K562 (cell line): ENCODE measurements at regions not wholly inside any gene's neighbourhood (a gene's known extent, or its start where the extent isn't known, plus 50 kb on each side); places are given as distances from the start of the nearest gene placed in this dataset.

Experiments
- ATAC-seq: fragments of 200-7000 bp; cut with Tn5 transposase; 3 replicates; pipeline ENCODE4 v1.9.1; 2020; ENCODE audit warnings: moderate library complexity
- BruUV-seq: library from RNA; stranded (reverse); fragments of 400-500 nt; replicated peaks from 2 replicates; lab custom pipeline; 2021; lab: Mats Ljungman, UMichigan
- CTCF ChIA-PET: fragments of 300-600 bp; formaldehyde crosslinking; extraction: SDS; loops from one replicate; lab custom pipeline; 2021; ENCODE audit warnings: low intra/inter-chr PET ratio; lab: Yijun Ruan, JAX
- POLR2A ChIA-PET: fragments of 300-600, 350-650 bp; sonication (Branson Sonifier 250); formaldehyde crosslinking; extraction: SDS; loops from one replicate; lab custom pipeline; 2021; ENCODE audit warnings: antibody characterized with exemption, inconsistent platforms; lab: Yijun Ruan, JAX
- DNase-seq, 4 experiments: peaks; one replicate each; pipeline versions ENCODE4 v3.0.0 to v3.0.0-alpha.2; 2011 to 2018; ENCODE audit warnings: low spot score in 3 of 4, mixed read lengths in 3 of 4; ENCODE audit errors: extremely low read depth in 1 of 4
- FAIRE-seq: peaks from 2 replicates; lab custom pipeline; 2011; peaks lifted over from hg19 to GRCh38; lab: Jason Lieb, UNC
- H2AFZ ChIP-seq: 2 replicates; pipeline ENCODE4 v1.6.0; 2011; ENCODE audit warnings: low read depth, low read length, control low read depth, inconsistent platforms
- H3K27ac ChIP-seq: fragments of 200-600 bp; 3 replicates; pipeline ENCODE4 v1.8.0; 2011; ENCODE audit warnings: low read depth, mild to moderate bottlenecking, control low read depth, inconsistent platforms, low read length, moderate library complexity, mixed read lengths; ENCODE audit errors: extremely low read depth
- H3K27me3 ChIP-seq, 2 experiments: fragments of 300-600 bp in 1 of 2; 2 replicates in 1 of 2; 3 replicates in 1 of 2; pipeline versions ENCODE4 v1.6.0 to v1.8.0; 2011; ENCODE audit warnings: inconsistent platforms in 2 of 2, low read length in 2 of 2, mild to moderate bottlenecking in 1 of 2, mixed read lengths in 1 of 2, moderate library complexity in 1 of 2; ENCODE audit not compliant: control insufficient read depth in 2 of 2, insufficient read depth in 2 of 2
- H3K36me3 ChIP-seq: fragments of 300-600 bp; 3 replicates; pipeline ENCODE4 v1.8.0; 2011; ENCODE audit warnings: mild to moderate bottlenecking, low read length, inconsistent platforms; ENCODE audit not compliant: control insufficient read depth, insufficient read depth
- H3K4me1 ChIP-seq, 2 experiments: fragments of 200-600 bp in 1 of 2; replicated peaks in 1 of 2; 2 replicates in 1 of 2; 3 replicates in 1 of 2; pipeline versions ENCODE4 v1.5.1 to v1.8.0; 2011; ENCODE audit warnings: inconsistent platforms in 2 of 2, low read length in 2 of 2, mild to moderate bottlenecking in 1 of 2, mixed read lengths in 1 of 2, moderate library complexity in 1 of 2; ENCODE audit not compliant: control insufficient read depth in 2 of 2, insufficient read depth in 2 of 2
- H3K4me2 ChIP-seq: 2 replicates; pipeline ENCODE4 v1.6.1; 2011; ENCODE audit warnings: low read length, control low read depth, inconsistent platforms, mixed read lengths; ENCODE audit not compliant: insufficient read depth
- H3K4me3 ChIP-seq: fragments of 200-600 bp; sonication (generic), shearing (Covaris generic); 2 replicates; pipeline ENCODE4 v1.5.1; 2016; ENCODE audit warnings: control low read depth, inconsistent platforms
- H3K79me2 ChIP-seq: fragments of 200-600 bp; 3 replicates; pipeline ENCODE4 v1.8.0; 2011; ENCODE audit warnings: low read length, inconsistent platforms; ENCODE audit not compliant: control insufficient read depth, insufficient read depth
- H3K9ac ChIP-seq, 2 experiments: 2 replicates each; pipeline versions ENCODE4 v1.6.0 to v1.6.1; 2011; ENCODE audit warnings: low read depth in 2 of 2, low read length in 2 of 2, control low read depth in 1 of 2, inconsistent platforms in 1 of 2, mild to moderate bottlenecking in 1 of 2, mixed read lengths in 1 of 2; ENCODE audit not compliant: insufficient read depth in 1 of 2
- H3K9me1 ChIP-seq: one replicate; pipeline ENCODE4 v1.6.0; 2011; ENCODE audit warnings: inconsistent platforms, mild to moderate bottlenecking, low read length, moderate library complexity; ENCODE audit not compliant: control insufficient read depth, insufficient read depth
- H3K9me3 ChIP-seq: replicated peaks from 2 replicates; pipeline ENCODE4 v1.5.1; 2011; ENCODE audit warnings: low read depth, low read length, inconsistent platforms; ENCODE audit not compliant: control insufficient read depth, insufficient read depth
- H4K20me1 ChIP-seq: replicated peaks from 2 replicates; pipeline ENCODE4 v1.6.1; 2011; ENCODE audit warnings: low read length, inconsistent platforms, mixed read lengths; ENCODE audit not compliant: control insufficient read depth, insufficient read depth
- CBFB ChIP-seq: sonication (generic); formaldehyde crosslinking; IDR thresholded peaks from 2 replicates; pipeline ENCODE4 v1.4.0; 2020; ENCODE audit warnings: mild to moderate bottlenecking, missing genetic modification reagents
- E2F1 ChIP-seq: sonication (generic); formaldehyde crosslinking; IDR thresholded peaks from 2 replicates; pipeline ENCODE4 v1.8.1; 2023; ENCODE audit warnings: mild to moderate bottlenecking, missing genetic modification reagents, moderate library complexity
- E2F8 ChIP-seq: fragments of 450-650 bp; IDR thresholded peaks from 2 replicates; pipeline ENCODE4 v1.7.1; 2018; ENCODE audit warnings: mild to moderate bottlenecking, low read depth; ENCODE audit not compliant: partially characterized antibody
- EP300 ChIP-seq: IDR thresholded peaks from 2 replicates; pipeline ENCODE4 v1.6.1; 2012; ENCODE audit warnings: low read length, improper control_type of control experiment
- FOXP4 ChIP-seq: sonication (generic); formaldehyde crosslinking; IDR thresholded peaks from 2 replicates; pipeline ENCODE4 v1.8.0; 2022; ENCODE audit warnings: mild to moderate bottlenecking, missing genetic modification reagents, borderline replicate concordance
- RBFOX2 ChIP-seq: fragments of 200-400 bp; formaldehyde crosslinking; IDR thresholded peaks from 2 replicates; pipeline ENCODE4 v1.6.1; 2017; ENCODE audit warnings: low read depth, mild to moderate bottlenecking, low read length, moderate library complexity
- RBM17 ChIP-seq: fragments of 200-400 bp; formaldehyde crosslinking; IDR thresholded peaks from 2 replicates; pipeline ENCODE4 v1.6.1; 2017; ENCODE audit warnings: low read depth, mild to moderate bottlenecking, low read length, borderline replicate concordance
- YY1 ChIP-seq, 3 experiments: IDR thresholded peaks; 2 replicates each; pipeline ENCODE4 v1.6.1; 2011; ENCODE audit warnings: low read length in 2 of 3, mild to moderate bottlenecking in 2 of 3, moderate library complexity in 2 of 3, borderline replicate concordance in 1 of 3, control low read depth in 1 of 3, low read depth in 1 of 3; ENCODE audit not compliant: insufficient read depth in 3 of 3, insufficient replicate concordance in 2 of 3, control insufficient read depth in 1 of 3, insufficient read length in 1 of 3; ENCODE audit errors: extremely low read depth in 1 of 3
- ZNF512 ChIP-seq: IDR thresholded peaks from 2 replicates; pipeline ENCODE4 v1.6.1; 2016; ENCODE audit warnings: missing genetic modification characterization, missing compliant biosample characterization
- ZNF707 ChIP-seq: fragments of 250-450 bp; sonication (Bioruptor Pico); conservative IDR thresholded peaks from 2 replicates; pipeline ENCODE4 v1.8.0; 2022; ENCODE audit warnings: inconsistent platforms, mild to moderate bottlenecking, moderate library complexity
- ZSCAN29 ChIP-seq: fragments of 450-650 bp; IDR thresholded peaks from 2 replicates; pipeline ENCODE4 v1.6.1; 2017
- WGBS: fragments of 100-300 bp; shearing (Covaris generic); methylation state at CpG from one replicate; pipeline ENCODE4 v1.1.6; 2016; ENCODE audit warnings: low coverage, mixed read lengths; ENCODE audit not compliant: insufficient coverage; ENCODE audit errors: missing lambda C conversion rate; 5-methylcytosine and 5-hydroxymethylcytosine counted together
- in situ Hi-C: fragments of 300-500 bp; cut with MboI; formaldehyde crosslinking; loops from 4 replicates; pipeline ENCODE4 v1.15.0; 2018; ENCODE audit warnings: inconsistent platforms, mixed read lengths
- intact Hi-C: fragments of 100-400 bp; cut with micrococcal nuclease; formaldehyde crosslinking; loops from 2 replicates; pipeline ENCODE4 v1.14.2; 2022

GRCh38 chr14:39617537-39617936 lies 185.3 kb upstream of the FBXO33 start (continued):
- TF ChIP-seq YY1 (IDR thresholded peaks at IDR 0.05; ENCODE audit: borderline replicate concordance in 1 of 3, control insufficient read depth in 1 of 3, extremely low read depth in 1 of 3, insufficient read depth in 3 of 3, insufficient read length in 1 of 3, insufficient replicate concordance in 2 of 3, low read depth in 1 of 3, low read length in 2 of 3) (no peak), E2F8 (no peak)
- TF ChIP-seq, all 486 proteins: peak for 0

- in situ Hi-C loops: no loop called here
- TF ChIP-seq ZSCAN29 (no peak), CBFB (no peak), ZNF707 (no peak), EP300 (no peak), RBM17 (no peak), FOXP4 (no peak), E2F1 (no peak), RBFOX2 (no peak), ZNF512 (tag) (no peak)
Measured at GRCh38 chr14:39615352-39615751, 183.1 kb upstream of the FBXO33 start.

More at GRCh38 chr14:39615352-39615751, 183.1 kb upstream of the FBXO33 start:
- no peak overlapping the region for H2AFZ ChIP-seq
- POLR2A ChIA-PET: no interaction called here
- no peak overlapping the region for H3K9ac ChIP-seq
- no peak overlapping the region for H3K4me3 ChIP-seq
- H3K4me1 ChIP-seq: no peaks in the 10 kb centered on the region
- BruUV-seq: no TSS peak
- H3K79me2 ChIP-seq: no peaks in the 10 kb centered on the region
- ATAC-seq: no peak
- H3K9me3 ChIP-seq: no peaks in the 10 kb centered on the region
- intact Hi-C loops: no loop called here
- H3K36me3 ChIP-seq: no peaks in the 10 kb centered on the region
- no peak for FAIRE-seq
- 0% methylated on average over 2 of the region's 2 CpGs for WGBS
- DNase-seq: no peak
- H3K27ac ChIP-seq: no peak overlapping the region
- CTCF ChIA-PET: no interaction called here
- no peaks in the 10 kb centered on the region for H3K9me1 ChIP-seq
- H3K27me3 ChIP-seq: no peaks in the 10 kb centered on the region
- no peaks in the 10 kb centered on the region for H4K20me1 ChIP-seq
- no peak overlapping the region for H3K4me2 ChIP-seq
